Keratinocyte (primary cell): ENCODE measurements at regions not wholly inside any gene's neighbourhood (a gene's known extent, or its start where the extent isn't known, plus 50 kb on each side); places are given as distances from the start of the nearest gene placed in this dataset.

Source experiments
- DNase-seq: peaks from one replicate; pipeline ENCODE4 v3.0.0-alpha.2; 2011; ENCODE audit warnings: low read depth, missing footprints, low spot score
- FAIRE-seq: peaks from 2 replicates; lab custom pipeline; 2011; peaks lifted over from hg19 to GRCh38; lab: Jason Lieb, UNC
- H2AFZ ChIP-seq: 2 replicates; pipeline ENCODE4 v1.6.0; 2012; ENCODE audit warnings: low read length, control low read depth, inconsistent platforms; ENCODE audit not compliant: control insufficient read depth
- H3K27ac ChIP-seq: 2 replicates; pipeline ENCODE4 v1.5.1; 2011; ENCODE audit warnings: low read length; ENCODE audit not compliant: control insufficient read depth, insufficient read depth
- H3K27me3 ChIP-seq: 3 replicates; pipeline ENCODE4 v1.6.0; 2011; ENCODE audit warnings: low read length; ENCODE audit not compliant: control insufficient read depth, insufficient read depth; ENCODE audit errors: extremely low read depth
- H3K36me3 ChIP-seq, 2 experiments: 2 replicates in 1 of 2; 3 replicates in 1 of 2; pipeline ENCODE4 v1.5.1; 2011; ENCODE audit warnings: low read length in 2 of 2, mild to moderate bottlenecking in 1 of 2; ENCODE audit not compliant: control insufficient read depth in 2 of 2, insufficient read depth in 2 of 2; ENCODE audit errors: extremely low read depth in 1 of 2
- H3K4me1 ChIP-seq: 3 replicates; pipeline ENCODE4 v1.5.1; 2011; ENCODE audit warnings: low read length; ENCODE audit not compliant: control insufficient read depth, insufficient read depth; ENCODE audit errors: extremely low read depth
- H3K4me2 ChIP-seq: 3 replicates; pipeline ENCODE4 v1.6.0; 2011; ENCODE audit warnings: low read depth, low read length; ENCODE audit not compliant: control insufficient read depth, insufficient read depth; ENCODE audit errors: extremely low read depth
- H3K4me3 ChIP-seq, 3 experiments: fragments of 200-600 bp in 1 of 3; sonication (generic) in 1 of 3; 2 replicates in 2 of 3; 3 replicates in 1 of 3; pipeline ENCODE4 v1.5.1; 2011 to 2016; ENCODE audit warnings: low read length in 3 of 3, mild to moderate bottlenecking in 3 of 3, control low read depth in 2 of 3, inconsistent platforms in 1 of 3, low read depth in 1 of 3, mixed read lengths in 1 of 3, mixed run types in 1 of 3, moderate library complexity in 1 of 3; ENCODE audit not compliant: control insufficient read depth in 2 of 3, insufficient read depth in 2 of 3; ENCODE audit errors: extremely low read depth in 1 of 3
- H3K79me2 ChIP-seq: 2 replicates; pipeline ENCODE4 v1.6.0; 2012; ENCODE audit warnings: low read length; ENCODE audit not compliant: control insufficient read depth, insufficient read depth
- H3K9ac ChIP-seq: 3 replicates; pipeline ENCODE4 v1.6.0; 2011; ENCODE audit warnings: low read length; ENCODE audit not compliant: control insufficient read depth, insufficient read depth; ENCODE audit errors: extremely low read depth
- H3K9me1 ChIP-seq: 3 replicates; pipeline ENCODE4 v1.6.0; 2011; ENCODE audit warnings: low read length; ENCODE audit not compliant: control insufficient read depth, insufficient read depth; ENCODE audit errors: extremely low read depth
- H3K9me3 ChIP-seq: 2 replicates; pipeline ENCODE4 v1.5.1; 2012; ENCODE audit warnings: low read depth, low read length; ENCODE audit not compliant: control insufficient read depth
- H4K20me1 ChIP-seq: 3 replicates; pipeline ENCODE4 v1.6.0; 2011; ENCODE audit warnings: low read length; ENCODE audit not compliant: control insufficient read depth, insufficient read depth; ENCODE audit errors: extremely low read depth
- CTCF ChIP-seq, 3 experiments: IDR thresholded peaks in 1 of 3; conservative IDR thresholded peaks in 1 of 3; optimal IDR thresholded peaks in 1 of 3; 2 replicates in 2 of 3; 3 replicates in 1 of 3; pipeline versions ENCODE3 to v1.5.1; 2011; ENCODE audit warnings: low read length in 3 of 3, mild to moderate bottlenecking in 3 of 3, moderate library complexity in 2 of 3, control low read depth in 1 of 3, inconsistent platforms in 1 of 3; ENCODE audit not compliant: insufficient read depth in 2 of 3; ENCODE audit errors: extremely low read depth in 1 of 3
- EZH2 ChIP-seq: IDR thresholded peaks from one replicate; pipeline ENCODE4 v1.6.1; 2012; ENCODE audit warnings: inconsistent platforms, mild to moderate bottlenecking, low read length, moderate library complexity
- dilution Hi-C: fragments of 300-500 bp; cut with MboI; formaldehyde crosslinking; loops from one replicate; pipeline ENCODE4 v1.7.0; 2020; ENCODE audit warnings: low sequenced_read_pairs; ENCODE audit not compliant: extremely low pct_ligation_motif_present

DNA sequence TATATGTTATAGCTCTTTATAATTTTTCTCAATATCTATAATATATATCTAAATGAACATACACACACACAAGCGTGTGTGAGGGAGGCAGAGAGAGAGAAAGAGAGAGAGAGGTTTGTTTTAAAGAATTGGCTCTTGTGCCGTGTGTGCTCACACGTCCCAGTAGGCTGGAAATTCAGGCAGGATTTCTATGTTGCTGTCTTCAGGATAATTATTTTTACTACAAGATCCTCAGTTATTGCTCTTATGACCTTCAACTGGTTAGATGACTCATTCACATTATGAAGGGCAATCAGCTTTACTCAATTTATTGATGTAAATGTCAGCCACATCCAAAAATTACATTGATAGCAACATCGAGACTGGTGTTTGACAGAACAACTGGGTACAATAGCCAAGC lies 1520.7 kb upstream of the PCDH7 start:
- no peak overlapping the region for H3K4me3 ChIP-seq
- H3K9me3 ChIP-seq, result no peaks in the 10 kb centered on the region
- H3K9ac ChIP-seq, result no peak overlapping the region
- no peak overlapping the region for H2AFZ ChIP-seq
- TF ChIP-seq EZH2, result no peak
- no peak for TF ChIP-seq CTCF (optimal IDR thresholded peaks at IDR 0.05 in 1 of 3, IDR thresholded peaks at IDR 0.05 in 1 of 3, conservative IDR thresholded peaks at IDR 0.05 in 1 of 3; ENCODE audit: extremely low read depth in 1 of 3, insufficient read depth in 2 of 3, low read length in 3 of 3)
- no peaks in the 10 kb centered on the region for H3K4me1 ChIP-seq
- H3K27me3 ChIP-seq, result no peaks in the 10 kb centered on the region
- DNase-seq, result no peak
- no peaks in the 10 kb centered on the region for H4K20me1 ChIP-seq
- no peak overlapping the region for H3K4me2 ChIP-seq
- dilution Hi-C loops, result no loop called here
- H3K79me2 ChIP-seq, result no peaks in the 10 kb centered on the region
- no peaks in the 10 kb centered on the region for H3K9me1 ChIP-seq
- H3K27ac ChIP-seq, result no peak overlapping the region
- FAIRE-seq, result no peak
- no peaks in the 10 kb centered on the region for H3K36me3 ChIP-seq

- Histone ChIP-seq H3K36me3 (no peaks in the 10 kb centered on the region), H3K9me1 (no peaks in the 10 kb centered on the region), H3K4me1 (no peaks in the 10 kb centered on the region), H4K20me1 (no peaks in the 10 kb centered on the region), H3K4me3 (no peak overlapping the region), H3K4me2 (no peak overlapping the region), H3K9ac (no peak overlapping the region), H2AFZ (no peak overlapping the region), H3K79me2 (no peaks in the 10 kb centered on the region), H3K9me3 (no peaks in the 10 kb centered on the region), H3K27me3 (no peaks in the 10 kb centered on the region), H3K27ac (no peak overlapping the region)
- DNase-seq (no peak), FAIRE-seq (no peak)
- dilution Hi-C loops, result no loop called here
- no peak for TF ChIP-seq CTCF (optimal IDR thresholded peaks at IDR 0.05 in 1 of 3, IDR thresholded peaks at IDR 0.05 in 1 of 3, conservative IDR thresholded peaks at IDR 0.05 in 1 of 3; ENCODE audit: extremely low read depth in 1 of 3, insufficient read depth in 2 of 3, low read length in 3 of 3)
- no peak for TF ChIP-seq EZH2
These were observed 1507.1 kb upstream of the PCDH7 start for GRCh38 chr4:29213020-29213419.
